GM06990 (cell line): ENCODE measurements at regions not wholly inside any gene's neighbourhood (a gene's known extent, or its start where the extent isn't known, plus 50 kb on each side); places are given as distances from the start of the nearest gene placed in this dataset.

Experiments
- DNase-seq: peaks from one replicate; pipeline ENCODE4 v3.0.0-alpha.2; 2011; ENCODE audit not compliant: insufficient read length; ENCODE audit errors: extremely low read depth
- H3K27me3 ChIP-seq: replicated peaks from 2 replicates; pipeline ENCODE4 v1.6.0; 2011; ENCODE audit warnings: low read length; ENCODE audit not compliant: control insufficient read depth, insufficient read depth
- H3K36me3 ChIP-seq: 2 replicates; pipeline ENCODE4 v1.5.1; 2011; ENCODE audit warnings: low read length; ENCODE audit not compliant: control insufficient read depth, insufficient read depth
- H3K4me3 ChIP-seq: replicated peaks from 2 replicates; pipeline ENCODE4 v1.5.1; 2011; ENCODE audit warnings: low read depth, mild to moderate bottlenecking, control low read depth, low read length
- TF ChIP-seq, protein P1 (sequence below): IDR thresholded peaks from 2 replicates; pipeline ENCODE4 v1.5.1; 2011; ENCODE audit warnings: low read length, control low read depth, mild to moderate bottlenecking, inconsistent platforms; ENCODE audit not compliant: insufficient read depth, poor library complexity, severe bottlenecking

DNA sequence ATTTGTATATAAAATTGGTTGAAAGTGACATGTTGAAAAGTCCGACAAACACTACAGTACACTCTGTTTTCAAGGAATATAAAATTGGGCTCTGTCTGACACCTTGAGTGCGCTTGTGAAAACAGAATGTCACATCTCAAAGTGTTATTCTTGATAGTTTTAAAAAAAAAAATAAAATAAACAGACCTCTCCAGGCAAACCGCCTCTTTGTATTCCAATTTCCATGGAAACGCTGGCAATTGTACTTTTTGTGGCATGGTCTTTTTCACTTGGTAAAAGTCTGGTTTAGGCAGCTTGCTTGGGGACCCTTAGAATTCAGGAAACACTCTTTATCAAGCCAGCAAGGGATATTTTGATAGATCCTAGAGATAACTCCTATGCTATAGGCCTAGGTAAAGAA lies 302.5 kb downstream of the RAB28 start:
- TF ChIP-seq, protein P1, sequence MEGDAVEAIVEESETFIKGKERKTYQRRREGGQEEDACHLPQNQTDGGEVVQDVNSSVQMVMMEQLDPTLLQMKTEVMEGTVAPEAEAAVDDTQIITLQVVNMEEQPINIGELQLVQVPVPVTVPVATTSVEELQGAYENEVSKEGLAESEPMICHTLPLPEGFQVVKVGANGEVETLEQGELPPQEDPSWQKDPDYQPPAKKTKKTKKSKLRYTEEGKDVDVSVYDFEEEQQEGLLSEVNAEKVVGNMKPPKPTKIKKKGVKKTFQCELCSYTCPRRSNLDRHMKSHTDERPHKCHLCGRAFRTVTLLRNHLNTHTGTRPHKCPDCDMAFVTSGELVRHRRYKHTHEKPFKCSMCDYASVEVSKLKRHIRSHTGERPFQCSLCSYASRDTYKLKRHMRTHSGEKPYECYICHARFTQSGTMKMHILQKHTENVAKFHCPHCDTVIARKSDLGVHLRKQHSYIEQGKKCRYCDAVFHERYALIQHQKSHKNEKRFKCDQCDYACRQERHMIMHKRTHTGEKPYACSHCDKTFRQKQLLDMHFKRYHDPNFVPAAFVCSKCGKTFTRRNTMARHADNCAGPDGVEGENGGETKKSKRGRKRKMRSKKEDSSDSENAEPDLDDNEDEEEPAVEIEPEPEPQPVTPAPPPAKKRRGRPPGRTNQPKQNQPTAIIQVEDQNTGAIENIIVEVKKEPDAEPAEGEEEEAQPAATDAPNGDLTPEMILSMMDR: no peak

DNA sequence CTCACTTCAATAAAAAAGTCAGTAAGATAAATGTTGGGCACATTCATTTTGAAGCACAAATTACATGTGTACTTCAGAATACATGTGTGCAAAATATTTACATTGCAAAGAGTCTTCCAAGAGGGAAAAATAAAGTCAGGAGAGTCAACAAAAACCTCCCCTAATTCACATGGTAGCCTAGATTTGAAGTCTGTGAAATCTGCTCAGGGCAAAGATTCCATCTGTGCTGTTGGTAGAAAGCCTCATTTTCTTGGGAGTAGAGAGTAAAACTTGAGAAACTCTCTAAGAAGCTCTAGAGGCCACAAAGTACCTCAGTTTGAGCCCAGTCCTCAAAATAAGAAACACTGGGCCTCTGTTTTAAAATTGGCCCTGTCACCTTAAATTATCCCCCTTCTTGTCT lies 303.4 kb downstream of the RAB28 start:
- TF ChIP-seq, protein P1: no peak
- H3K4me3 ChIP-seq: no peak overlapping the region
- no peaks in the 10 kb centered on the region for H3K27me3 ChIP-seq
- no peak for DNase-seq
- H3K36me3 ChIP-seq: no peaks in the 10 kb centered on the region

More for the DNA sequence above, 302.5 kb downstream of the RAB28 start:
- Histone ChIP-seq H3K4me3 (no peak overlapping the region), H3K27me3 (no peaks in the 10 kb centered on the region), H3K36me3 (no peaks in the 10 kb centered on the region)
- DNase-seq: no peak

GRCh38 chr4:13178621-13179020 lies 305.5 kb downstream of the RAB28 start:
- H3K4me3 ChIP-seq: no peak overlapping the region
- no peaks in the 10 kb centered on the region for H3K27me3 ChIP-seq
- TF ChIP-seq, protein P1: no peak
- H3K36me3 ChIP-seq: no peaks in the 10 kb centered on the region
- no peak for DNase-seq

DNA sequence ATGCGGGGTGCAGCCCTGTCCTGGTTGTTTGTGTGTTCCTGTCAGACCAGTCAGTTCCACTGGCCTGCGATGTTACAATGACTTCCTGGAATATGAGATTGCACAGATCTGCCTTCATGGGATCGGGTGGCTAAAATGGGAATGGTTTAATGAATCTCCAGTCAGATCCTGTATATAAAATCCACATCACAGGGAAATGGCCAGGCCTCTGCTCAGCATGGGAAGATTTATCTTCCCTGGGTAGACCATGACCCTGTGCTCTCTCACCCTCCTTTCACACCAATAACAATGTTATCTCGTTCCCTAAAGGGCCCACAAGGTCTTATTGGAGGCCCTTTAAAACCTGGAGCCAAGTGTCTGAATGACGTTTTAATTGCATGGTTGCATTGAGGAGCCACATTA lies 307.4 kb downstream of the RAB28 start:
- Histone ChIP-seq H3K27me3 (no peaks in the 10 kb centered on the region), H3K4me3 (no peak overlapping the region), H3K36me3 (no peaks in the 10 kb centered on the region)
- DNase-seq: no peak
- TF ChIP-seq, protein P1: no peak

- H3K27me3 ChIP-seq: no peaks in the 10 kb centered on the region
- H3K4me3 ChIP-seq: no peak overlapping the region
- H3K36me3 ChIP-seq: no peaks in the 10 kb centered on the region
- no peak for DNase-seq
- TF ChIP-seq, protein P1: no peak
These were observed 309.2 kb downstream of the RAB28 start for GRCh38 chr4:13174926-13175325.

- H3K27me3 ChIP-seq: no peaks in the 10 kb centered on the region
- TF ChIP-seq, protein P1: no peak
- DNase-seq: no peak
- H3K36me3 ChIP-seq: no peaks in the 10 kb centered on the region
- H3K4me3 ChIP-seq: no peak overlapping the region
These were observed 310.1 kb downstream of the RAB28 start for GRCh38 chr4:13174001-13174400.
